Muscle of leg (tissue), 3 donors: ENCODE measurements at regions not wholly inside any gene's neighbourhood (a gene's known extent, or its start where the extent isn't known, plus 50 kb on each side); places are given as distances from the start of the nearest gene placed in this dataset.

ENCODE experiments used
- DNase-seq: peaks from one replicate; pipeline ENCODE4 v3.0.0; 2013
- H3K27ac ChIP-seq: one replicate; pipeline ENCODE4 v1.5.1; 2013; ENCODE audit warnings: mild to moderate bottlenecking, low read length, control low read depth
- H3K27me3 ChIP-seq: one replicate; pipeline ENCODE4 v1.6.1; 2013; ENCODE audit warnings: low read length; ENCODE audit not compliant: control insufficient read depth, insufficient read depth
- H3K36me3 ChIP-seq: one replicate; pipeline ENCODE4 v1.6.1; 2013; ENCODE audit warnings: low read length; ENCODE audit not compliant: control insufficient read depth, insufficient read depth
- H3K4me1 ChIP-seq: one replicate; pipeline ENCODE4 v1.6.1; 2013; ENCODE audit warnings: low read length; ENCODE audit not compliant: control insufficient read depth, insufficient read depth
- H3K4me3 ChIP-seq: one replicate; pipeline ENCODE4 v1.5.1; 2013; ENCODE audit warnings: low read length, control low read depth
- H3K9me3 ChIP-seq: replicated peaks from 2 replicates; pipeline ENCODE4 v1.6.1; 2013; ENCODE audit warnings: low read depth, low read length; ENCODE audit not compliant: control insufficient read depth
- WGBS: methylation state at CpG from one replicate; pipeline ENCODE4 v1.1.5; 2013; ENCODE audit warnings: missing lambda C conversion rate; ENCODE audit not compliant: insufficient coverage; 5-methylcytosine and 5-hydroxymethylcytosine counted together

- H3K27ac ChIP-seq = no peak overlapping the region
- H3K4me1 ChIP-seq = peaks cover 39% of the 10 kb centered on the region
- 55% methylated on average over 1 of the region's 4 CpGs for WGBS
- H3K4me3 ChIP-seq = no peak overlapping the region
- H3K9me3 ChIP-seq = no peaks in the 10 kb centered on the region
- H3K36me3 ChIP-seq = no peaks in the 10 kb centered on the region
- peak; percentile 77 for DNase-seq
- peaks cover 55% of the 10 kb centered on the region for H3K27me3 ChIP-seq
Measured at GRCh38 chrX:69280933-69281332, 115.7 kb upstream of the PJA1 start.

DNA sequence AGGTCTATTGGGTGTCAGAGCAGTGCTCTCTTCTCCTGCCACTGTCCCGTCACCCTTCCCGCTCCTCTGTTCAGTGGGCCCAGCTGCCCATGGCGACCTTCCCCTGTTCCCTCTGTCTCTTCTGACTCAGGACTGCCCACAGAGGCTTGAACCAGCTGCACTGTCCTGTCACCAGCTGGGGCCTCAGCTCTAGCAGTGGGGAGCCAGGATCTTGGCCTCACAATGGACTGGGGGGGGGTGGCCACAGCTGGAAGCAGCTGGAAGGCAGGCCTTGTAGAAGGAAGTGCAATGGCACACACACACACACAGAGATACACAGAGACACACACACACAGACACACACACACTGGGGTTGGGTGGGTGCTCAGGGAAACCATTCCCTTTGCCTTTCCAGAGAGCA, 114.0 kb upstream of the PJA1 start:
- Histone ChIP-seq H3K4me3 (no peak overlapping the region), H3K4me1 (peaks cover 30% of the 10 kb centered on the region), H3K9me3 (no peaks in the 10 kb centered on the region), H3K36me3 (no peaks in the 10 kb centered on the region), H3K27me3 (peaks cover 50% of the 10 kb centered on the region), H3K27ac (no peak overlapping the region)
- WGBS = no CpG with 5 or more reads among the region's 3 CpGs
- no peak for DNase-seq

DNA sequence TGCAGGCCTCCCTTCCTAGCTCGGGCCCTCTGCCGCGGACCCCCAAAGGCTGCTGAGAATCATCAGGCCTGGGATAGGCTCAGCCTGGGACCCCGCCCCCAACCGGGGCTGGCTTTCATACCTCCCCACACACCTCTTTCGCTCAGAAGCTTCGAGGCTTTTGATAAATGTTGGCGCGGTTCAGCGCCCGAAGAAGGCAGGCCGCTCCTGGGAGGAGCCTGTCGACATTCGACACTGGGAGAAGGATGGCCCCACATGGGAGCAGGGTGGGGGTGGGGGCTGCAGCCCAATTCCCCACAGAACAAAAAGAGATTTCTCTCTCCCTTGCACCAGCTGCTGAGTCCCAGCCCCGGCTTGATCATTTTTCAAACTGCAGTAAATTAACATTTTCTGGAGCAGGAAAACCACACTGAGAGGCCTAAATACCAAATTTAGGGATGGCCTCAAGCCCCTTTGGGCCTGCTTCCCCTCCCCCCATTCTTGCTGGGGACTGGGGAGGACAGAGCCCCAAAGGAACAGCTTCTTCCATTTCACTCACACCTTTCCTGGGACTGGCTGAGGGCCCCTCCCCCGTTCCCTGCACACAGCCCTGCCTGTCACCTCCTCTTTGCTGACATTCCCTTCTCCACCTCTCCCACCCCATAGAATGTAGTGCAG, 112.9 kb upstream of the PJA1 start:
- Histone ChIP-seq H3K27me3 (peaks cover 49% of the 10 kb centered on the region), H3K36me3 (no peaks in the 10 kb centered on the region), H3K9me3 (no peaks in the 10 kb centered on the region), H3K4me3 (no peak overlapping the region), H3K27ac (no peak overlapping the region), H3K4me1 (peaks cover 30% of the 10 kb centered on the region)
- DNase-seq = no peak
- WGBS = 24% methylated on average over 3 of the region's 16 CpGs

DNA sequence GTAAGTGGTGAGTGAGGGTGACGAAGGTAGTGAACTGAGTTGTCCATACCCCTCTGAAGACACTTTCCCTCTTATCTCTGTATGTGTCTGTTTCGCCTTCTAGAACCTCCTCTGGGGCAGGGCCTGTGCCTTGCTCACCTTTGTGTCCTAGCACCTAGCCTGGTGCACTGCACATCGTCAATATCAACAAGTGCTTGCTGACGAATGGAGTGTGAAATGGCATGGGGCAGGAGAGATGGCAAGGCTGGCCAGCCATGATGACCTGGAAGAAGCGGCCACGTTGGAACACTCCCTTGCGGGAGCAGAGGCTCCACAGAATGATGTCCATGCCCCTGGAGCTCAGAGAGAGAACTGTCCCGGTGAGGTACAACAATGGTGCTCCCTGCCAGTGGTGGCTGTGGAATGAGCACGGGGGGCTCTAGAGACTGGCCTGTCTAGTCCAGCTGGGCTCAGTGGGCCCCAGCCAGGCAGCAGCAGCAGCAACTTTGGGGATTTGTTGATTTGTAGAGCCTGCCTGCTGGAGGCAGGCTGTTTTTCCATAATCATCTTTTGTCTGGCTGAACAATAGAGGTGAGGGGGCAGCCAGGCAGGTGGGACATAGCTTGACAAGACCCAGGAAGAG, 112.2 kb upstream of the PJA1 start:
- H3K4me3 ChIP-seq = no peak overlapping the region
- H3K9me3 ChIP-seq = no peaks in the 10 kb centered on the region
- no peaks in the 10 kb centered on the region for H3K36me3 ChIP-seq
- H3K27ac ChIP-seq = no peak overlapping the region
- H3K4me1 ChIP-seq = peaks cover 30% of the 10 kb centered on the region
- DNase-seq = no peak
- 76% methylated on average over 8 of the region's 9 CpGs for WGBS
- peaks cover 49% of the 10 kb centered on the region for H3K27me3 ChIP-seq

DNA sequence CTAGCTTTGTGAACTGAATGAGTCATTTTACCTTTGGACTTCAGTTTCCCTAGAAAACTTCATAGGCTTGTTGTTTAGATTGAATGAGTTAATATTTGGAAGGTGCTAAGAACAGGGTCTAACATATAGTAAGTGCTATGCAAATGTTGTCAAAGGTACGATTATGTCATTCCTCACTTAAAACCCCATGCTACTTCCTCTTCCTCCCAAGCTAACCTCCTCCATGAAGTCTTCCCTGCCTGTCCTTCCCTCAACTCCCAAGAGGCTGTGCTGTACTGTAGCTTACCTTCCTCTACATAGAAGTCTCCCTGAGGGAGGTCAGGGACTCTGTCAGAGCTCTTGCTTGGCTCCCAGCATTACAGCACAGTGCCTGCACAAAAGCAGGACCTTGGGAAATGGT, 103.4 kb upstream of the PJA1 start:
- Histone ChIP-seq H3K36me3 (no peaks in the 10 kb centered on the region), H3K4me3 (no peak overlapping the region), H3K27ac (no peak overlapping the region), H3K4me1 (no peaks in the 10 kb centered on the region), H3K27me3 (peaks cover 45% of the 10 kb centered on the region), H3K9me3 (no peaks in the 10 kb centered on the region)
- DNase-seq = no peak
- no CpG with 5 or more reads among the region's 1 CpG for WGBS

DNA sequence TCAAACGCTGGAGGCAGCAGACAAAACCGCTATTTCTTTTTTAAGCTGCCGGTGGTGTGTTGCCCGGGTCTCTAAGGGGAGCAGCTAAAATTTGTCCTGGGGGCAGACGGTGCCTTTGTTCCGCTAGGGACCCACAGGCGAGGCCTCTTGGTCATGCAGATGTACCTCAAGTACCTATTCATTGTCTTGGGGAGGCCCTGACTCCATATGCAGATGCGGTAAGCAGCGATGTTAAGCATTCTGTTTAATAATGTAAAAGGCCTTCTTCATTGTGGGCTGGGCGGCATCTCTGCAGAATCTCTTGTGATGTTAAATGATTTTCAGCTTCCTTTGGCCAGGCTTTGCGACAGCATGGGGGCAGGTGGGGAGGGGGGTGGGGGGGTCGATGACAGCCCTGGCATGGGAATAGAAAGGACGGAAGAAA, 98.9 kb upstream of the PJA1 start:
- no peaks in the 10 kb centered on the region for H3K4me1 ChIP-seq
- no peaks in the 10 kb centered on the region for H3K9me3 ChIP-seq
- H3K27me3 ChIP-seq = peaks cover 60% of the 10 kb centered on the region
- no peak overlapping the region for H3K4me3 ChIP-seq
- WGBS = 53% methylated on average over 11 of the region's 13 CpGs
- DNase-seq = no peak
- H3K36me3 ChIP-seq = no peaks in the 10 kb centered on the region
- no peak overlapping the region for H3K27ac ChIP-seq

DNA sequence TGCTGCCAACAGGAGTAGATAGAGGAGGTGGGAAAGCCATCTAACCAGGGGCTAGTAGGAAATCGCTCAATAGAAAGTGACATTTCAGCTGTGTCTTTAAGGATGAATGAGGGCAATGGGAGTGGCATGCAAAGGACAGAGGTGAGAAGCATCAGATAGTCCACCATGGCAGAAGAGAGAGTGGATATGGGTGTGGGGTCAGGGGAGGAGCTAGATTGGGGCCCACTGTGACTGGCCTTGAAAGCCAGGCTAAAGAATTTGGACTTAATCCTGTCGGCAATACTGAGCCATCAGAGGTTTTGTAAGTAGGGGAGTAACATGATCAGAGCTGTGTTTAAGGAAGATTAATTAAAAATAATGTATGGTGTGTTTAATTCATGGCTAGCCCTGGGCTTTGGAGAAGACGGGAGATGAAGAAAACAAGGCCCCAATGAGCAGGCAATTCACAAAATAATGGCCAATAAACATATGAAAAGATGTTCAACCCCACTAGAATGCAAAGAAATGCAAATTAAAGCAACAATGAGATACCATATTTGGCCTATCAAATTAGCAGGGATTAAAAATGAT, 98.1 kb upstream of the PJA1 start:
- no peaks in the 10 kb centered on the region for H3K36me3 ChIP-seq
- WGBS = 61% methylated on average over 2 of the region's 3 CpGs
- H3K9me3 ChIP-seq = no peaks in the 10 kb centered on the region
- DNase-seq = no peak
- H3K4me1 ChIP-seq = no peaks in the 10 kb centered on the region
- H3K27me3 ChIP-seq = peaks cover 64% of the 10 kb centered on the region
- no peak overlapping the region for H3K4me3 ChIP-seq
- H3K27ac ChIP-seq = no peak overlapping the region

DNA sequence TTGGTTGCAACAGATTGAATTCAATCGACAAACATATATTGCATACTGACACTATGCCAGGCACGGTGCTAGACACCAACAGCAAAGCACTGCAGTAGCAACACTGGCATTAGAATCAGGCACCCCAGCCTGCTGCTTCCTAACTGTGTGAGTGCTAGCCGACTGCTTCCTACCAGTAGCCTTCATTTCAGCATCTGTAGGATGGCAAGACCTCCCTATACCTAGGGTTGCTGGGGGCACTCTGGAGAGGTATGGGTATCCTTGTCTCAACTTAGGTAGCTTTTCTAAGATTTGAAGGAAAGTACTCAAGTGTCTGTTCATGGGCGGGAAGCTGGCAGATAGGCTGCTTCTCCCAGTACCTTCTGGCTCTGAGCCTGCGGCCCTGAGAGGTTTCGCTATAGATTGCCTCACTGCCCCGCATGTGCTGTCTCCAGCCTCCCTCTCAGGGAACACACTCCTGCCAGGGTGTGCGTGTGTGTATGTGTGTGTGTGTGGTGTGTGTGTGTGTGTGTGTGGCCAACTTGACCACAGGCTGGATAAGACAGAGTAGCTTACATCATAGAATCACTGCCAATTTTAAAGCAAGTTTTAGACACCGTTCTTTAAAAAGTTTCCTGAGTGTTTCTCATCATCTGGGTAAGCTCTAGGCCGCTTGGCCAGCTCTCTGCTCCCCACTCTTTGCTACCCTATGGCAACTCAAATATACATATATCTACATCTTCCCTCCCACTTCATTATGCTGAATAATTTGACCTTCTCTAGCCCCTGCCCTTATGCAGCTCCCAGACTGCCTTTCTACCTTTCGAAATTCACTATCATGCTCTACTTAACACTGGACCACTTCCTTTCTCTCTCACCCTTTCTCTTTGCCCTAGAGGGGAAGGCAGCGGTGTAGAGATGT, 97.0 kb upstream of the PJA1 start:
- Histone ChIP-seq H3K27ac (no peak overlapping the region), H3K27me3 (peaks cover 66% of the 10 kb centered on the region), H3K4me1 (peaks cover 3% of the 10 kb centered on the region), H3K9me3 (no peaks in the 10 kb centered on the region), H3K36me3 (no peaks in the 10 kb centered on the region), H3K4me3 (no peak overlapping the region)
- DNase-seq = peak; percentile 25
- WGBS = 57% methylated on average over 5 of the region's 12 CpGs

DNA sequence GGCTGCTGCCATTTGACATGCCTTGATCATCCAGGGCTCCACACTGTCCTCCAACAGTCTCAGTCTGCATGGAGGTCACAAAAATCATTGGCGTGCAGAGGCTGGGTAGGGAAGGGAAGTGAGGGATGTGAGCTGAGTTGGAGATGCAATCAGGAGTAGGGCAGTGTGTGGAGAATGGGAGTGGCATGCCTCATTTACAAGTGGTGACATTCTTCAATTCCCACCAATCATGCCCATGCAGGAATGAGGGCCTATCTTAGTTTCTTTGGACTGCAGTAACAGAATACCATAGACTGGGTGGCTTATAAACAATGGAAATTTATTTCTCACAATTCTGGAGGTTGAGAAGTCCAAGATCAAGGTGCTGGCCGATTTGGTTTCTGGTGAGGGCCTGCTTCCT, 94.9 kb upstream of the PJA1 start:
- WGBS = no CpG with 5 or more reads among the region's 2 CpGs
- Histone ChIP-seq H3K36me3 (no peaks in the 10 kb centered on the region), H3K4me3 (no peak overlapping the region)

GRCh38 chrX:69258893-69259292, 93.6 kb upstream of the PJA1 start:
- H3K36me3 ChIP-seq = no peaks in the 10 kb centered on the region
- H3K9me3 ChIP-seq = no peaks in the 10 kb centered on the region
- 56% methylated on average over 1 of the region's 4 CpGs for WGBS
- no peak overlapping the region for H3K27ac ChIP-seq
- H3K4me1 ChIP-seq = peaks cover 12% of the 10 kb centered on the region
- H3K27me3 ChIP-seq = peaks cover 58% of the 10 kb centered on the region
- no peak for DNase-seq
- H3K4me3 ChIP-seq = no peak overlapping the region

More for the DNA sequence above, 94.9 kb upstream of the PJA1 start:
- H3K9me3 ChIP-seq = no peaks in the 10 kb centered on the region
- H3K27ac ChIP-seq = no peak overlapping the region
- H3K27me3 ChIP-seq = peaks cover 60% of the 10 kb centered on the region
- peaks cover 12% of the 10 kb centered on the region for H3K4me1 ChIP-seq
- no peak for DNase-seq
